ENCODE measurements at regions not wholly inside any gene's neighbourhood (a gene's known extent, or its start where the extent isn't known, plus 50 kb on each side); places are given as distances from the start of the nearest gene placed in this dataset.

DNA sequence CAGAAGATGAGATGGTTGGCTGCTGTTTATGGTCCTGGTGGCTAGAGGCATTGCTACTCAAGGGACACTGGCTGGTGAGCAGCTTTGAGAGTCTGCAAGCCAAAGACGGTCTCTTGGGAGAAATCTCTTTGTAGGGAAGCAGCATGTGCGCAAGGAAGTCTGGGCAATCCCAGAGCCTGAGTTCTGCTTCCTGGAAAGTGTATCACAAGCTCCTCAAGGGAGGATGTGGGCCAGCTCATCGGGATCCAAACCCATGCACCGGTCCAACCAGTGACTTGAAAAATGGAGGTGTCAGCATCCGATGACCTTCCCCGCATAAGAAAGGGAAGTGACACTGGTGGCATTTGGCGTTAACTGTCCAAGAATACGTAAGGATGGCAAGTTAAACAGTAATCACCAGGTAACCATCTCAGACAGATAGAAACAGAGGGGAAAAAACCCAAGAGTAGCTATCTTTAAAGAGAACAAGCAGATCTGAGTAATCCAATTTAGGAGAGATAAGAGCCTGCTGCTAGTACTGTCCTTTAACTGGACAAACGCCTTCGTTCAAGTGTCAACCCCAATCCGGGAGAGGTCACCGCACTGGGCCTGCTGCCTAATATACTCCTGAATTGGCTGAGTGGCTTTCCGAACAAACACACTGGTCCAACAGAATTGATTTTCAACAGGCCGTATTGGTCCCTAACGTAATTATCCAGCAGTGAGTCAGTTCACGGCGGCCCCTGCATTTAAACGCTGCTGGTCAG lies 303.0 kb upstream of the ZFHX3 start:
- H3K27ac ChIP-seq: no peak overlapping the region
- H3K4me1 ChIP-seq: no peaks in the 10 kb centered on the region
- WGBS, 3 donors: 47 to 60% (median 55%) methylated on average over 18 of the region's 18 CpGs
- H3K4me3 ChIP-seq: no peak overlapping the region
- H3K9me3 ChIP-seq: no peaks in the 10 kb centered on the region
- ATAC-seq: no peak
- DNase-seq: no peak
- intact Hi-C loops (cut with DNase I): no loop called here
- no peaks in the 10 kb centered on the region for H3K36me3 ChIP-seq (ENCODE audit: insufficient read depth in 1 of 2, low read depth in 1 of 2)
- TF ChIP-seq, protein P1, sequence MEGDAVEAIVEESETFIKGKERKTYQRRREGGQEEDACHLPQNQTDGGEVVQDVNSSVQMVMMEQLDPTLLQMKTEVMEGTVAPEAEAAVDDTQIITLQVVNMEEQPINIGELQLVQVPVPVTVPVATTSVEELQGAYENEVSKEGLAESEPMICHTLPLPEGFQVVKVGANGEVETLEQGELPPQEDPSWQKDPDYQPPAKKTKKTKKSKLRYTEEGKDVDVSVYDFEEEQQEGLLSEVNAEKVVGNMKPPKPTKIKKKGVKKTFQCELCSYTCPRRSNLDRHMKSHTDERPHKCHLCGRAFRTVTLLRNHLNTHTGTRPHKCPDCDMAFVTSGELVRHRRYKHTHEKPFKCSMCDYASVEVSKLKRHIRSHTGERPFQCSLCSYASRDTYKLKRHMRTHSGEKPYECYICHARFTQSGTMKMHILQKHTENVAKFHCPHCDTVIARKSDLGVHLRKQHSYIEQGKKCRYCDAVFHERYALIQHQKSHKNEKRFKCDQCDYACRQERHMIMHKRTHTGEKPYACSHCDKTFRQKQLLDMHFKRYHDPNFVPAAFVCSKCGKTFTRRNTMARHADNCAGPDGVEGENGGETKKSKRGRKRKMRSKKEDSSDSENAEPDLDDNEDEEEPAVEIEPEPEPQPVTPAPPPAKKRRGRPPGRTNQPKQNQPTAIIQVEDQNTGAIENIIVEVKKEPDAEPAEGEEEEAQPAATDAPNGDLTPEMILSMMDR (IDR thresholded peaks at IDR 0.05): no peak
- peaks cover 0 to 7% (median 0%) of the 10 kb centered on the region in 3 donors for H3K27me3 ChIP-seq (ENCODE audit: insufficient read depth in 3 of 3, low read length in 2 of 3)

DNA sequence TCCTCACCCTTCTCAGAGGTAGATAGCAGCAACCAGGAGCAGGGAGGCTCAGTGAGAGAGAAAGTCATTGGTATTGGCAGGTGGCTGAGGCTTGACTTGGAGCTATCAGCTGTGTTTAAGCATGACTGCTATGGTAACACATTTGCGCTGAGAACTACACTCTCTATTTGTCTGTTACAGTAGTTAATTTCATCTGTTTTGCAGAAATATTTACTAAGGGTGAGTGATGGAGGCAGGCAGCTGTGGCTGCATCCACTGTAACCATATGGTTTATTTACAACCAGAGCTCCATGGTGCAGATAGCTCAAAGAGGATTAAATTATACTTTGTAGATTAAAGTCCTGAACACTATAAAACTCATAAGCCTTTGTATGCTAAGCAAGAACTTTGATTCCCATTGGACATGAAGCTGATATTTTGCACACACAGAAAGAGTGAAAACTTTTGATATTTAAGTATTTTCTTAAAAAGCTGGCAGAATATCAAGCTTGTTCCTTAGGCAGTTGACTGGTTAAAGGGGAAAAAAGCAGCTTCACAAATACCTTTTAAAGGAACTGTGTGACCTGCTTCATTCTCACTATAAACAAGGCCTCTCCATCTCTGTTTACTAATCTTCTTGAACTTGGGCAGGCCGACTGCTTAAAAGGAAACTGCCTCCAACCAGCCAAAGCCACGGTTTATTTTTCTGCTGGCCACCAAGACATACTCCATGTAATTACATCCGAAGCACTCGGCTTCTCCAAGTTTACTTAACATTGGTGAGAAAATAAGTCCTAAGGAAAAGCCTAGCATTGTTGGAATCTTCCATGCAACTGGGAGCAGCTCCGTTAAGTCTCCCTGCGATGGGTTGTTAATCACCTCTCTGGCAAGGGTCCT lies 299.8 kb upstream of the ZFHX3 start:
- no peak for ATAC-seq
- intact Hi-C loops (cut with DNase I): no loop called here
- Histone ChIP-seq H3K9me3 (no peaks in the 10 kb centered on the region), H3K36me3 (ENCODE audit: insufficient read depth in 1 of 2, low read depth in 1 of 2) (no peaks in the 10 kb centered on the region), H3K4me3 (no peak overlapping the region), H3K4me1 (no peaks in the 10 kb centered on the region), H3K27ac (no peak overlapping the region), H3K27me3 (ENCODE audit: insufficient read depth in 3 of 3, low read length in 2 of 3) (no peaks in the 10 kb centered on the region)
- TF ChIP-seq, protein P1 (IDR thresholded peaks at IDR 0.05): no peak
- DNase-seq: no peak
- WGBS, 3 donors: 33 to 41% (median 37%) methylated on average over 7 of the region's 7 CpGs

DNA sequence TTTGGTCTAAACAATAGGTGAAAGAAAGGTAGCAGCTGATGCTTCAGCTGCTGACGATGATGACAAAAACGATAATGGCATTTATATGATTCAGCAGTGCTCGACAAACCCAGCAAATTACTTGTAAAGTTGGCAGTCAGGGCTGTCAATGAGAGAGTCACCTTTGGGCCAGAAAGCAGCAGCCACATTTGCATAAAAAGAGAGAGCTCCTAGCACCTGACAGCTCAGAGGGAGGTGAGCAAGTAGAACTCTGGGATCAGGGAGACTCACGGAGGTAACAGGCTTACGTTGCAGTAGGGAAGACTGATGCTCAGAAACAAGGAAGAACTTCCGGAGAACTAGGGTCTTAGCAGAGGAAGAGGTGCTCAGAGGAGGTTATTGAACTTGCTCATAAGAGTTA lies 291.9 kb upstream of the ZFHX3 start:
- TF ChIP-seq, protein P1 (IDR thresholded peaks at IDR 0.05): no peak
- DNase-seq: no peak
- no peaks in the 10 kb centered on the region for H3K9me3 ChIP-seq
- H3K4me1 ChIP-seq: no peaks in the 10 kb centered on the region
- no peak overlapping the region for H3K4me3 ChIP-seq
- no peaks in the 10 kb centered on the region for H3K36me3 ChIP-seq (ENCODE audit: insufficient read depth in 1 of 2, low read depth in 1 of 2)
- no peak for ATAC-seq
- H3K27ac ChIP-seq: no peak overlapping the region
- H3K27me3 ChIP-seq (ENCODE audit: insufficient read depth in 3 of 3, low read length in 2 of 3): peaks cover 0 to 3% (median 0%) of the 10 kb centered on the region in 3 donors
- intact Hi-C loops (cut with DNase I): no loop called here
- WGBS, 3 donors: 84 to 87% (median 84%) methylated on average over 6 of the region's 6 CpGs

DNA sequence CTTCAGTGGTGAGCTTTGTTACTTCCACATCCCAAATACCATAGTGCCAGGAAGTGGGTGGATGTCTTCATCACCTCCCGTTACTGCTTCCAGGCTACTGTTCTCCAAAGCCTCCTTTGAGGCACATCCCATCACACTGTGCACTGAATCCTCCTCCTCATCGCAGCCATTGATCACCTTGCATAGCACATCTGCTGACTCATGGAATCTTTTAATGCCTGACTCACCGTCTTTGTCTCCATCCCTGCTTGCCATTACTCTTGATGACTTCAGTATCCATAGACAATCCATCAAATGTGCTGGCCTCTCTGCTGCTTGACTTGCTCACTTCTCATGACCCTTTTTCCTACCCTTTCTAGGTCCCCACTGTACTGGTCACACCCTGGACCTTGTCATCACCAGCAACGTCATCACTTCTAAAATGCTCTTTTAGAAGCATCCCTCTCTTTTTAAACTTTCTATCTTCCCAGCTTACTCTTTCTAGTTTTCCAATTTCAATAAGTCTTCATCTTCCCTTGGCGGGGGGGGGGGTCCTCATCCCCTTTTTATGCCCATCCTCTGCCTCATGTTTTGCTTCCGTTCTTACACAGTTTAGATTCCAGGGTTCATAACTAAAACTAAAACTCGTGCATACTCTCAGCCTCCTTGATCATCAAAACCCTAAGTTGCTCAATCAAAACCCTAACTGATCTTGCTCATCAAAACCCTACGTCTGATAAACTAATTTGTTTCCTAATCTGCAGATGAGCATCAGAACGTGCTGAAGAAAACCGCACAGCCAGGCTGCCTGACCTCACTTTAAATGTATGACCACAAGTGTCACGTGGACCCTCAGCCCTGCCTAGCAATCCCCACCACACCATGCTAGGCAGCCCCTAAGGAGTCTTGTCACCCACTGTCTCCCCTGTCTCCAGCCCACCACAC lies 289.7 kb upstream of the ZFHX3 start:
- intact Hi-C loops (cut with DNase I): no loop called here
- H3K36me3 ChIP-seq (ENCODE audit: insufficient read depth in 1 of 2, low read depth in 1 of 2): no peaks in the 10 kb centered on the region
- H3K4me1 ChIP-seq: no peaks in the 10 kb centered on the region
- no peak overlapping the region for H3K27ac ChIP-seq
- DNase-seq (no peak), ATAC-seq (no peak)
- peaks cover 0 to 3% (median 0%) of the 10 kb centered on the region in 3 donors for H3K27me3 ChIP-seq (ENCODE audit: insufficient read depth in 3 of 3, low read length in 2 of 3)
- TF ChIP-seq, protein P1 (IDR thresholded peaks at IDR 0.05): no peak
- H3K9me3 ChIP-seq: no peaks in the 10 kb centered on the region
- WGBS, 3 donors: 83 to 87% (median 83%) methylated on average over 11 of the region's 11 CpGs
- H3K4me3 ChIP-seq: no peak overlapping the region

All from psoas muscle (tissue), 7 donors.